ENCODE measurements at regions not wholly inside any gene's neighbourhood (a gene's known extent, or its start where the extent isn't known, plus 50 kb on each side); places are given as distances from the start of the nearest gene placed in this dataset.

DNA sequence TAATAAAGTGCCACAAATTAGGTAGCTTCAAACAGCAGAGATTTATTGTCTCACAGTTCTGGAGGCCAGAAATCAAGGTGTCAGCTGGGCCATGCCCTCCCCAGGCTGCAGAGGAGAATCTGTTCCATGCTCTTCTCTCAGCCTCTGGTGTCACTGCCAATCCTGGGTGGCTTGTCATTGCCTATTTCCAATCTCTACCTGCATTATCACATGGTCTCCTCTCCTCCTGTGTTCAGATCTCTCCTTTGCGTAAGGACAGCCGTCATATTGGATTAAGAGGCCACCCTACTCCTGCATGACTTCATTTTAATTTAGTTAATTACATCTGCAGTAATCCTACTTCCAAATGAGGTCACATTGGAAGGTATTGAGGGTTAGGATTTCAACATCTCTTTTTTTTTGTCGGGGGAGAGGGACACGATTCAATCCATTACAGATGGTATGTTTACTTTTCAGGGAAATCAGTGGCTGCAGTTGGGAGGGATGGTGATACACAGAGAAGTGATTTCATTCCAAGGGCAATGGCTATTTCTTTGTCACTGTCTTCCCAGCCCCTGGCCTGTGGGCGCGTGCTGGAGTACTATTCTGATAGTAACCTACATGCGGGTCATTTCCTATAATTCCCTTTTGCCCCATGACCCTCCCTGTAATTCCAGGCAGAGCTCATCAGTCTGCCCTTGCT, 169.4 kb downstream of the MINAR1 start:
- Histone ChIP-seq H2AFZ (ENCODE audit: low read length) (no peak overlapping the region), H3K9me3 (ENCODE audit: control insufficient read depth, insufficient read depth, low read depth, low read length) (no peaks in the 10 kb centered on the region), H3K27me3 (ENCODE audit: control insufficient read depth, insufficient read depth, low read length) (peaks cover 2% of the 10 kb centered on the region), H3K9ac (ENCODE audit: insufficient read depth, low read length) (no peak overlapping the region), H3K27ac (ENCODE audit: insufficient read depth, low read length) (no peak overlapping the region), H4K20me1 (ENCODE audit: control insufficient read depth, extremely low read depth, insufficient read depth, low read length) (no peaks in the 10 kb centered on the region), H3K79me2 (ENCODE audit: control insufficient read depth, insufficient read depth, low read length) (no peaks in the 10 kb centered on the region), H3K4me2 (ENCODE audit: extremely low read depth, insufficient read depth, low read length) (no peak overlapping the region), H3K36me3 (ENCODE audit: control insufficient read depth, insufficient read depth, low read length) (no peaks in the 10 kb centered on the region), H3K4me3 (replicated peaks in 1 of 4; ENCODE audit: control extremely low read depth in 1 of 4, insufficient read depth in 1 of 4, low read depth in 3 of 4, low read length in 4 of 4) (no peak overlapping the region), H3K4me1 (ENCODE audit: control insufficient read depth, extremely low read depth, insufficient read depth, low read length) (no peaks in the 10 kb centered on the region)
- DNase-seq (ENCODE audit: low read depth in 2 of 2), result no peak
- TF ChIP-seq, protein P1, sequence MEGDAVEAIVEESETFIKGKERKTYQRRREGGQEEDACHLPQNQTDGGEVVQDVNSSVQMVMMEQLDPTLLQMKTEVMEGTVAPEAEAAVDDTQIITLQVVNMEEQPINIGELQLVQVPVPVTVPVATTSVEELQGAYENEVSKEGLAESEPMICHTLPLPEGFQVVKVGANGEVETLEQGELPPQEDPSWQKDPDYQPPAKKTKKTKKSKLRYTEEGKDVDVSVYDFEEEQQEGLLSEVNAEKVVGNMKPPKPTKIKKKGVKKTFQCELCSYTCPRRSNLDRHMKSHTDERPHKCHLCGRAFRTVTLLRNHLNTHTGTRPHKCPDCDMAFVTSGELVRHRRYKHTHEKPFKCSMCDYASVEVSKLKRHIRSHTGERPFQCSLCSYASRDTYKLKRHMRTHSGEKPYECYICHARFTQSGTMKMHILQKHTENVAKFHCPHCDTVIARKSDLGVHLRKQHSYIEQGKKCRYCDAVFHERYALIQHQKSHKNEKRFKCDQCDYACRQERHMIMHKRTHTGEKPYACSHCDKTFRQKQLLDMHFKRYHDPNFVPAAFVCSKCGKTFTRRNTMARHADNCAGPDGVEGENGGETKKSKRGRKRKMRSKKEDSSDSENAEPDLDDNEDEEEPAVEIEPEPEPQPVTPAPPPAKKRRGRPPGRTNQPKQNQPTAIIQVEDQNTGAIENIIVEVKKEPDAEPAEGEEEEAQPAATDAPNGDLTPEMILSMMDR (conservative IDR thresholded peaks at IDR 0.05 in 1 of 2, IDR thresholded peaks at IDR 0.05 in 1 of 2; ENCODE audit: low read depth in 1 of 2, low read length in 2 of 2), result no peak
- TF ChIP-seq EZH2 (IDR thresholded peaks at IDR 0.05; ENCODE audit: low read length, missing control alignments), result no peak

GRCh38 chr15:79602180-79602579, 170.0 kb downstream of the MINAR1 start:
- H3K27ac ChIP-seq (ENCODE audit: insufficient read depth, low read length), result no peak overlapping the region
- H3K4me2 ChIP-seq (ENCODE audit: extremely low read depth, insufficient read depth, low read length), result no peak overlapping the region
- no peaks in the 10 kb centered on the region for H3K4me1 ChIP-seq (ENCODE audit: control insufficient read depth, extremely low read depth, insufficient read depth, low read length)
- no peaks in the 10 kb centered on the region for H4K20me1 ChIP-seq (ENCODE audit: control insufficient read depth, extremely low read depth, insufficient read depth, low read length)
- DNase-seq (ENCODE audit: low read depth in 2 of 2), result no peak
- no peak overlapping the region for H3K9ac ChIP-seq (ENCODE audit: insufficient read depth, low read length)
- H2AFZ ChIP-seq (ENCODE audit: low read length), result no peak overlapping the region
- no peak for TF ChIP-seq EZH2 (IDR thresholded peaks at IDR 0.05; ENCODE audit: low read length, missing control alignments)
- TF ChIP-seq, protein P1 (conservative IDR thresholded peaks at IDR 0.05 in 1 of 2, IDR thresholded peaks at IDR 0.05 in 1 of 2; ENCODE audit: low read depth in 1 of 2, low read length in 2 of 2), result no peak
- peaks cover 3% of the 10 kb centered on the region for H3K27me3 ChIP-seq (ENCODE audit: control insufficient read depth, insufficient read depth, low read length)
- H3K79me2 ChIP-seq (ENCODE audit: control insufficient read depth, insufficient read depth, low read length), result no peaks in the 10 kb centered on the region
- no peak overlapping the region for H3K4me3 ChIP-seq (replicated peaks in 1 of 4; ENCODE audit: control extremely low read depth in 1 of 4, insufficient read depth in 1 of 4, low read depth in 3 of 4, low read length in 4 of 4)
- no peaks in the 10 kb centered on the region for H3K36me3 ChIP-seq (ENCODE audit: control insufficient read depth, insufficient read depth, low read length)
- H3K9me3 ChIP-seq (ENCODE audit: control insufficient read depth, insufficient read depth, low read depth, low read length), result no peaks in the 10 kb centered on the region

GRCh38 chr15:79602731-79603130, 170.6 kb downstream of the MINAR1 start:
- no peak overlapping the region for H3K27ac ChIP-seq (ENCODE audit: insufficient read depth, low read length)

More at GRCh38 chr15:79602731-79603130, 170.6 kb downstream of the MINAR1 start:
- H3K4me3 ChIP-seq (replicated peaks in 1 of 4; ENCODE audit: control extremely low read depth in 1 of 4, insufficient read depth in 1 of 4, low read depth in 3 of 4, low read length in 4 of 4), result no peak overlapping the region
- H3K79me2 ChIP-seq (ENCODE audit: control insufficient read depth, insufficient read depth, low read length), result no peaks in the 10 kb centered on the region
- no peak overlapping the region for H2AFZ ChIP-seq (ENCODE audit: low read length)
- H4K20me1 ChIP-seq (ENCODE audit: control insufficient read depth, extremely low read depth, insufficient read depth, low read length), result no peaks in the 10 kb centered on the region
- H3K36me3 ChIP-seq (ENCODE audit: control insufficient read depth, insufficient read depth, low read length), result no peaks in the 10 kb centered on the region
- H3K9ac ChIP-seq (ENCODE audit: insufficient read depth, low read length), result no peak overlapping the region
- peaks cover 5% of the 10 kb centered on the region for H3K27me3 ChIP-seq (ENCODE audit: control insufficient read depth, insufficient read depth, low read length)
- TF ChIP-seq, protein P1 (conservative IDR thresholded peaks at IDR 0.05 in 1 of 2, IDR thresholded peaks at IDR 0.05 in 1 of 2; ENCODE audit: low read depth in 1 of 2, low read length in 2 of 2), result no peak
- TF ChIP-seq EZH2 (IDR thresholded peaks at IDR 0.05; ENCODE audit: low read length, missing control alignments), result no peak
- H3K9me3 ChIP-seq (ENCODE audit: control insufficient read depth, insufficient read depth, low read depth, low read length), result no peaks in the 10 kb centered on the region
- H3K4me2 ChIP-seq (ENCODE audit: extremely low read depth, insufficient read depth, low read length), result no peak overlapping the region
- no peaks in the 10 kb centered on the region for H3K4me1 ChIP-seq (ENCODE audit: control insufficient read depth, extremely low read depth, insufficient read depth, low read length)
- peak in 1 of 2 donors; percentile 57 for DNase-seq (ENCODE audit: low read depth in 2 of 2)
